Stimulated activated CD8-positive, alpha-beta memory T cell treated with anti-CD3 and anti-CD28 coated beads, Interleukin-7, amount 100 ng/mL, for 1 hour (primary cell): ENCODE measurements at regions not wholly inside any gene's neighbourhood (a gene's known extent, or its start where the extent isn't known, plus 50 kb on each side); places are given as distances from the start of the nearest gene placed in this dataset.

Experiments used
- DNase-seq, 2 donors: peaks; one replicate each; pipeline ENCODE4 v3.0.0-alpha.2; 2020; ENCODE audit warnings: low read depth in 2 of 2

DNA sequence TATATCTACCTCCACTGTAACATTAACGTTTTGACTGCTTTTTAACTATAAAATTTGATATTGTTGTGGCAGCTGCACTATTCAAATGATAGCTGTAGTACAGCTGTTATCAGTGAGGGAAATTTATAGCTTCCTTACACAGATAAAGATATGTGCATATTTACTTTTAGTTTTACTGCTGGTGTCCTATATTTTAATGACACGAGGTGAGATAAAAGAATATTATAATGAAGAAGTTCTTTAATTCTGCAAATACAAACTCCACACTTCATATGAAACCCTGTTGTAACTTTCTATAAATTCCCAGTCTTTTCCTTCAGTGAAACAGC lies 427.8 kb upstream of the ZEB2 start:
- DNase-seq, result no peak

- DNase-seq, result no peak
Observed at GRCh38 chr2:144946263-144946662, 426.3 kb upstream of the ZEB2 start.

GRCh38 chr2:144944546-144945220 lies 424.8 kb upstream of the ZEB2 start:
- no peak for DNase-seq

DNA sequence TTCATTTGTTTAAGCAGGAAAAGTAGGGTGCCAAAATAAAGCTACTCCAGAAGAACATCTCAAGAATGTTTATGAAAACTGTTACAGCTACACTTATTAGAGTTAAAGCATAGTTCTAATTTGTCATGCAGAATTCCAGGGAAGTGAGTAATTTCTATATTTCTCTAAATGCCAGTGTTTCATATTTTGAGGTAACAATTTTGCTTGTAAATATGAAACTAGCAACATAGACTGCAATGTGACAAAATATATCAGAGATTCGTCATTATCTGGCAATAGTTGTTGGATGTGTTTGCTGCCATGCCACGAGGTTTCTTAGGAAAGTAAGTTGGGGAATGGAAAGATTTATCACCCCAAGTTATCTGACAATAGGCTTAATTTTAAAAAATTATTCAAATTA lies 424.1 kb upstream of the ZEB2 start:
- no peak for DNase-seq

DNA sequence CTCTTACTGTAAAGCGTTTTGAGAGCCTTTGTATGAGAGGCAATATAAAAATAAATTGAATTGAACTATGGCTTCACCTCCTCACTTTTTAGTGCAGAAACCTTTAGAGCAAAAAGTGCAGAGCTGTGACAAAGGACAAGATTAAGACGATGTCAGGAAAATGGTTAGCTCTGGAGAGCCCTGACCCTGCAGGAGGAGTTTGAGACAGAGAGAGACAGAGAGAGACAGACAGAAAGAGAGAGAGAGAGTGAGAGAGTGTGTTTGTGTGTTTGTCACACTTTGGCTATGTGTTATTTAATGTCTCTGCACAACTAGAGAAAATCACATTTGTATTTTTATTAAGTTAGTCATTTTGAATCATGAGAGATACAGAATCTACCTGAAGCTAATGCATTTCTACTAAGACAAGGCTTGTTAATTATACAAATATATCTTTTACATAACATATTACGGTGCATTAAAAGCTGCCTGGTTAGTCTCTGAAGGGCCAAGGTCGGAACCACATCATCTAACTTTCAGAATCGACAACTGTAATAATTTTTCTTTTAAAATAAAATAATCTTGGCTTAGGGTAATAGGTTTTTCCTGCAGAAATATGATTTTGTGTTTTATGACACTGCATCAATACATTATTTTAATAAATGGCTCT lies 423.5 kb upstream of the ZEB2 start:
- DNase-seq, result no peak

GRCh38 chr2:144942516-144943256 lies 422.8 kb upstream of the ZEB2 start:
- no peak for DNase-seq

DNA sequence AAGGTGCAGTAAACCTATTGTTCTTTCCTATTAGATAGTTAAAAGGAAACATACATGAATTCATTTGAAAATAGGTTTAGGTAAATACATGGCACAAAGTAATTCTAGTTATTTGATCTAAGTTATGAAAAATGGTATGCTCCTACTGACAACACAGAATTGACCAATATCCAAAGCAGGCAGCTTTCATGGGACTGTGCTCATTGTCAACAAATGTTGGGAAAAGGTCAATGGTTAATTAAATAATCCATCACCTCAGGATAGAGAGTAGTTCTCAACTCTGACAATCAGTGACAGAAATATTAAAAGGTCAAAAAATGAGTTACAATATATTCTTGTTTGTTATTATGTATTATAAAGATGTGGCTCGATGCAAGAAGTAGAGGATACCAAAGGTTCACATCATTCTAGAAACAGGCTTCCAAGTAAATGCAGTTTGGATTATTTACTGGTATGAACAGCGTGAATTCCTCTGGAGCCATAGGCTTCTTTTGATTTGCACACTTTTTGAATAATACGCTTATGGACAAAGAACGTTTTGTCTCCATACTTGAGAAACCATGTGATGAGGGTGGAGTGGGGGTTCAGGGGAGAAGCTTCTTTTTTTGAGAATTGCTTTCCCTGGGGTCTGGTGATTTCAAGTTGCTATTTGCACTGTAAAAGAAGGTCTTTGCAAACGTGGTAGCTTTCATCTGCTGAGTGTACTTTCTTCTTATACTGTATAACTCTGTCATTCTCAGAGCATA lies 422.0 kb upstream of the ZEB2 start:
- DNase-seq, result no peak

- no peak for DNase-seq
Observed at GRCh38 chr2:144939590-144939989, 419.7 kb upstream of the ZEB2 start.

DNA sequence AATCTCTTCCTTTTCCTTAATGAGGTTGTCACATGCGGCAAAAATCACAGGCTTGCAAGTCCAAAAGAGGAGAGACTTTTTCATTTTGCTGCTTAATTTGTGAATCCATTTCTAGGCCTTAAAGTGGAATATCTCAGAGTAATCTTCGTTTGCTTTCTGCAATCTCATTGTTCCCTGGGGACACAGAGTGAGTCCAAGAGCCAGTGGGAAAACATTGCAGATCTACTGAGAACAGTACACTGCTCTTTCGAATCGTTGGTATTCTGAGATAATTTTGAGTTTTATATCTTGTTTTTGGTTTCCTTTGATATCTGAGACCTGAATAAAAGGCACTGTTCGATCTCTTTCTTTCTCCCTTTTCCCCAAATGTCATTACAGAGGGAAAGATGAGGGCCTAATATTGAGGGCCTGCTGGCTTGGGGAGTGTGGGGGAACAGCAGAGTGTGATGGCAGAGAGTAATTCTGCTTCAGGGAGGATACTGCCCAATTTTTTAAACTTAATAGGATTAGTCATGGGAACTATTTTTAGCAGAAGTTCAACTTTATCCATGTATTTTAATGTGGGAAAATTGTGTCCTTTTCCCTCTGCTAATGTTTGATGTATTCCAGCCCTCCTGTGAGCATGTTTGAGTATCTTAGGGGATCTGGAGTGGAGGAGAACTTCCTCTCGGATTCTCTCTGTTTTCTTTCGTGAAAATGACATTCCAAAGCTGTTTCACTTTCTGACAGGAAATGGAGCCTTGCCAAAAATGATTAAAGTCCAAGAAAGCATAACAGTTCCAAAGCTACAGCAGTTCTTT lies 418.2 kb upstream of the ZEB2 start:
- DNase-seq, result no peak

- no peak for DNase-seq
Observed at GRCh38 chr2:144937066-144937465, 417.1 kb upstream of the ZEB2 start.

DNA sequence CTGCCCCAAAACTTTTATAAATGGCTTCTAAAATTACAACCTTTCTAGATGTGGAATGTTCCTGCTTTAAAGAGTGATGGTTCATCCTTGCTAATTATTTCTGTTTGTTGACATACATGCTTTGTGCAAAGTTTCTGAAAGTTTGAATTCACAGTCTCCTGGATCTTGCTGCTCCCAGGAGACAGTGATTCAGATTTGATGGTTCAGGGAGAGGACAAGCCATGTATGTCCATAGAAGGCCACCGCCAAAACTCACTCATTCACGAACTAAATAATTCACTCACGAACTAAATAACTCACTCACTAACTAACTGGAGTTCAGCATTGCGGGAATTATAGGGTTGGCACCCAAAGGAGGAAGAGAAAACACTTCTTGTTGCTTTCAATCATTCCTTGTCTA lies 416.5 kb upstream of the ZEB2 start:
- no peak for DNase-seq

GRCh38 chr2:144935736-144936135 lies 415.8 kb upstream of the ZEB2 start:
- no peak for DNase-seq

GRCh38 chr2:144935191-144935590 lies 415.3 kb upstream of the ZEB2 start:
- no peak for DNase-seq

- DNase-seq, result no peak
Observed at GRCh38 chr2:144931960-144932359, 412.0 kb upstream of the ZEB2 start.

- no peak for DNase-seq
Observed at GRCh38 chr2:144931480-144931879, 411.6 kb upstream of the ZEB2 start.

GRCh38 chr2:144927429-144927828 lies 407.5 kb upstream of the ZEB2 start:
- no peak for DNase-seq

- no peak for DNase-seq
Observed at GRCh38 chr2:144925886-144926285, 406.0 kb upstream of the ZEB2 start.

- no peak for DNase-seq
Observed at GRCh38 chr2:144924827-144925226, 404.9 kb upstream of the ZEB2 start.

DNA sequence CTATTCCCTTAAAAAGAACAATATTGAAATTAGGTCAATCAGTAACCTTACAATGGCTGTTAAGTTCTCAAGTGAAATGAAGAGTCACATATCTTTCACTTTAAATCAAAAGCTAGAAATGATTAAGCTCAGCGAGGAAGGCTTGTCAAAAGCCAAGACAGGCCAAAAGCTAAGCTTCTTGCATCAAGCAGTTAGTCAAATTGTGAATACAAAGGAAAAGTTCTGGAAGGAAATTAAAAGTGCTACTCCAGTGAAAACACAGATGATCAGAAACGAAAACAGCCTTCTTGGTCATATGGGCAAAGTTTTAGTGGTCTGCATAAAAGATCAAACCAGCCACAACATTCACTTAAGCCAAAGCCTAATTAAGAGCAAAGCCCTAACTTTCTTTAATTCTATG lies 402.6 kb upstream of the ZEB2 start:
- DNase-seq, result no peak

DNA sequence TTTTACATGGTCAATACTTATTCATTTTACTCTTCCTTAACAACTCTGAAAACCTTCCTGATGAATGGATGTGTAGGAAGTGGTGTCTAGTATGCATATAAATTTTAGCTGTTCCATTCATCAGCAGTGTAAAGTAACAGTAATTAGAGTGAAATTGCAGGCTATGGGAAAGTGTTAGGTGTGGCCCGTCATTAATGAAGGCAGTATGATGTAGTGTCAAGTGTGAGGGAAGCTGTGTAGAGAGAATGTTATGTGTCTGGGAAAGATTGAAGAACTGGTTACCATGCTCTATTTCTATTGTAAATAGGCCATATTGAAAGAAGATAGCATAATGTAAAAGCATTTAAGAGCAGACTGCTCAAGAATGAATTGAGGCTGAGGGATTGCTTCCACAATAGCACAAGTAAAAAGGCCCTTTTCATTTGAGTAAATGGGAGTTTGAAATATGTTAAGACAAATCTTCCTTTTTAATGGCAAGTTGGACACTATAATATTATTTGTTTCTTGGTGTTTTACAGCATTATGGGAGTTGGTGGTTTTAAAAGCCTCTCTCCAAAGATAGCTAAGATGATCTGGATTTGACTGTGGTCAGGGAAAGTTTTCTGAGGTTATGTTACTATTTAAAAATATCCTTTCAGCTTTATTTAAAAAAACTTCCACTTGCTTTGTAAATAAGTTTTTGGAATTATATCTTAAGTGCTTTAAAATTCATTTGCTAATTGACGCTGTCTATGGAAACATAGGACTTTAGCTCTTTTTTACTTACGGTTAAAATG lies 401.0 kb upstream of the ZEB2 start:
- no peak for DNase-seq
